ENCODE measurements at regions not wholly inside any gene's neighbourhood (a gene's known extent, or its start where the extent isn't known, plus 50 kb on each side); places are given as distances from the start of the nearest gene placed in this dataset.

- POLR2A ChIA-PET: no interaction called here
These were observed 82.4 kb downstream of the HDGFL1 start for GRCh38 chr6:22651731-22652130.

More at GRCh38 chr6:22651731-22652130, 82.4 kb downstream of the HDGFL1 start:
- DNase-seq (ENCODE audit: low spot score) (no peak), ATAC-seq (no peak)
- Mint-ChIP-seq H3K4me1 (peaks cover 42% of the 10 kb centered on the region), H3K36me3 (no peaks in the 10 kb centered on the region), H3K27me3 (ENCODE audit: low read depth) (no peaks in the 10 kb centered on the region), H3K27ac (no peak overlapping the region), H3K9me3 (no peaks in the 10 kb centered on the region), H3K4me3 (no peak overlapping the region)
- TF ChIP-seq GABPB1 (CRISPR knock-in tag; IDR thresholded peaks at IDR 0.05): no peak
- no peak for TF ChIP-seq PRRX2 (CRISPR knock-in tag; IDR thresholded peaks at IDR 0.05)
- TF ChIP-seq JUN (CRISPR knock-in tag; IDR thresholded peaks at IDR 0.05): no peak
- TF ChIP-seq E2F1 (CRISPR knock-in tag; IDR thresholded peaks at IDR 0.05): no peak
- TF ChIP-seq FOXK1 (CRISPR knock-in tag; IDR thresholded peaks at IDR 0.05): no peak
- TF ChIP-seq, protein P1, sequence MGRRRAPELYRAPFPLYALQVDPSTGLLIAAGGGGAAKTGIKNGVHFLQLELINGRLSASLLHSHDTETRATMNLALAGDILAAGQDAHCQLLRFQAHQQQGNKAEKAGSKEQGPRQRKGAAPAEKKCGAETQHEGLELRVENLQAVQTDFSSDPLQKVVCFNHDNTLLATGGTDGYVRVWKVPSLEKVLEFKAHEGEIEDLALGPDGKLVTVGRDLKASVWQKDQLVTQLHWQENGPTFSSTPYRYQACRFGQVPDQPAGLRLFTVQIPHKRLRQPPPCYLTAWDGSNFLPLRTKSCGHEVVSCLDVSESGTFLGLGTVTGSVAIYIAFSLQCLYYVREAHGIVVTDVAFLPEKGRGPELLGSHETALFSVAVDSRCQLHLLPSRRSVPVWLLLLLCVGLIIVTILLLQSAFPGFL (CRISPR knock-in tag; IDR thresholded peaks at IDR 0.05; ENCODE audit: borderline replicate concordance): no peak
- no peak for TF ChIP-seq TP53 (CRISPR knock-in tag; IDR thresholded peaks at IDR 0.05)
- TF ChIP-seq ZSCAN18 (CRISPR knock-in tag; IDR thresholded peaks at IDR 0.05): no peak
- TF ChIP-seq GRHL2 (CRISPR knock-in tag; IDR thresholded peaks at IDR 0.05; ENCODE audit: insufficient replicate concordance, severe bottlenecking): no peak
- TF ChIP-seq JAZF1 (CRISPR knock-in tag; IDR thresholded peaks at IDR 0.05): no peak
- no peak for TF ChIP-seq ZNF232 (CRISPR knock-in tag; IDR thresholded peaks at IDR 0.05)
- TF ChIP-seq, protein P2, sequence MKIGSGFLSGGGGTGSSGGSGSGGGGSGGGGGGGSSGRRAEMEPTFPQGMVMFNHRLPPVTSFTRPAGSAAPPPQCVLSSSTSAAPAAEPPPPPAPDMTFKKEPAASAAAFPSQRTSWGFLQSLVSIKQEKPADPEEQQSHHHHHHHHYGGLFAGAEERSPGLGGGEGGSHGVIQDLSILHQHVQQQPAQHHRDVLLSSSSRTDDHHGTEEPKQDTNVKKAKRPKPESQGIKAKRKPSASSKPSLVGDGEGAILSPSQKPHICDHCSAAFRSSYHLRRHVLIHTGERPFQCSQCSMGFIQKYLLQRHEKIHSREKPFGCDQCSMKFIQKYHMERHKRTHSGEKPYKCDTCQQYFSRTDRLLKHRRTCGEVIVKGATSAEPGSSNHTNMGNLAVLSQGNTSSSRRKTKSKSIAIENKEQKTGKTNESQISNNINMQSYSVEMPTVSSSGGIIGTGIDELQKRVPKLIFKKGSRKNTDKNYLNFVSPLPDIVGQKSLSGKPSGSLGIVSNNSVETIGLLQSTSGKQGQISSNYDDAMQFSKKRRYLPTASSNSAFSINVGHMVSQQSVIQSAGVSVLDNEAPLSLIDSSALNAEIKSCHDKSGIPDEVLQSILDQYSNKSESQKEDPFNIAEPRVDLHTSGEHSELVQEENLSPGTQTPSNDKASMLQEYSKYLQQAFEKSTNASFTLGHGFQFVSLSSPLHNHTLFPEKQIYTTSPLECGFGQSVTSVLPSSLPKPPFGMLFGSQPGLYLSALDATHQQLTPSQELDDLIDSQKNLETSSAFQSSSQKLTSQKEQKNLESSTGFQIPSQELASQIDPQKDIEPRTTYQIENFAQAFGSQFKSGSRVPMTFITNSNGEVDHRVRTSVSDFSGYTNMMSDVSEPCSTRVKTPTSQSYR (CRISPR knock-in tag; IDR thresholded peaks at IDR 0.05): no peak
- TF ChIP-seq ATF3 (CRISPR knock-in tag; conservative IDR thresholded peaks at IDR 0.05): no peak
- TF ChIP-seq FOXJ3 (CRISPR knock-in tag; IDR thresholded peaks at IDR 0.05; ENCODE audit: borderline replicate concordance): no peak
- no peak for TF ChIP-seq MYBL2 (CRISPR knock-in tag; IDR thresholded peaks at IDR 0.05)
- TF ChIP-seq, protein P3, sequence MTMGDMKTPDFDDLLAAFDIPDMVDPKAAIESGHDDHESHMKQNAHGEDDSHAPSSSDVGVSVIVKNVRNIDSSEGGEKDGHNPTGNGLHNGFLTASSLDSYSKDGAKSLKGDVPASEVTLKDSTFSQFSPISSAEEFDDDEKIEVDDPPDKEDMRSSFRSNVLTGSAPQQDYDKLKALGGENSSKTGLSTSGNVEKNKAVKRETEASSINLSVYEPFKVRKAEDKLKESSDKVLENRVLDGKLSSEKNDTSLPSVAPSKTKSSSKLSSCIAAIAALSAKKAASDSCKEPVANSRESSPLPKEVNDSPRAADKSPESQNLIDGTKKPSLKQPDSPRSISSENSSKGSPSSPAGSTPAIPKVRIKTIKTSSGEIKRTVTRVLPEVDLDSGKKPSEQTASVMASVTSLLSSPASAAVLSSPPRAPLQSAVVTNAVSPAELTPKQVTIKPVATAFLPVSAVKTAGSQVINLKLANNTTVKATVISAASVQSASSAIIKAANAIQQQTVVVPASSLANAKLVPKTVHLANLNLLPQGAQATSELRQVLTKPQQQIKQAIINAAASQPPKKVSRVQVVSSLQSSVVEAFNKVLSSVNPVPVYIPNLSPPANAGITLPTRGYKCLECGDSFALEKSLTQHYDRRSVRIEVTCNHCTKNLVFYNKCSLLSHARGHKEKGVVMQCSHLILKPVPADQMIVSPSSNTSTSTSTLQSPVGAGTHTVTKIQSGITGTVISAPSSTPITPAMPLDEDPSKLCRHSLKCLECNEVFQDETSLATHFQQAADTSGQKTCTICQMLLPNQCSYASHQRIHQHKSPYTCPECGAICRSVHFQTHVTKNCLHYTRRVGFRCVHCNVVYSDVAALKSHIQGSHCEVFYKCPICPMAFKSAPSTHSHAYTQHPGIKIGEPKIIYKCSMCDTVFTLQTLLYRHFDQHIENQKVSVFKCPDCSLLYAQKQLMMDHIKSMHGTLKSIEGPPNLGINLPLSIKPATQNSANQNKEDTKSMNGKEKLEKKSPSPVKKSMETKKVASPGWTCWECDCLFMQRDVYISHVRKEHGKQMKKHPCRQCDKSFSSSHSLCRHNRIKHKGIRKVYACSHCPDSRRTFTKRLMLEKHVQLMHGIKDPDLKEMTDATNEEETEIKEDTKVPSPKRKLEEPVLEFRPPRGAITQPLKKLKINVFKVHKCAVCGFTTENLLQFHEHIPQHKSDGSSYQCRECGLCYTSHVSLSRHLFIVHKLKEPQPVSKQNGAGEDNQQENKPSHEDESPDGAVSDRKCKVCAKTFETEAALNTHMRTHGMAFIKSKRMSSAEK (CRISPR knock-in tag; IDR thresholded peaks at IDR 0.05; ENCODE audit: borderline replicate concordance): no peak
- TF ChIP-seq ZNF423 (CRISPR knock-in tag; IDR thresholded peaks at IDR 0.05): no peak
- TF ChIP-seq SP1 (CRISPR knock-in tag; conservative IDR thresholded peaks at IDR 0.05): no peak
- CTCF ChIA-PET: no interaction called here
